ENCODE measurements at regions not wholly inside any gene's neighbourhood (a gene's known extent, or its start where the extent isn't known, plus 50 kb on each side); places are given as distances from the start of the nearest gene placed in this dataset.

DNA sequence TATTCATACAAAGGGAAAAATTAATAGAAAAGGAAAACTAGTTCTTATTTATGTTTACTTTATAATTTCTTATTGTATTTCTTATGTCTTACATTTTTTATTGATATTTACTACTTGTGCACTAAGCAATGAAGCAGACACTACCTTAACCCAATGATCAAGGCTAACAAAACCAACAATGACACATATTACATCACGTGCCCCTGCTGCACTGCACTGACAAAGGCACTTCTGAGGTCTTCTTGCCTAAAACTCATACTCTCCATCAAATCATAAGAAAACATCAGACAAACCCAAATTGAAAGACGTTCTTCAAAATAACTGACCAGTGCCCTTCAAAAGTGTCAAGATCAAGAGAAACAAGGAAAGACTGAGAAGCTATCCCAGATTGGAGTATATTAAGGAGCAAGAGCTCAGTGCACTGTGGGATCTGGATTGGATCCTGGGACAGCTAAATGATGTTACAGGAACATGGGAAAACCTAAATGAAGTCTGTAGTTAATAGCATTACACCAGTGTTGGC lies 230.9 kb downstream of the AUH start:
- DNase-seq (ENCODE audit: low read depth, low spot score) = no peak

DNA sequence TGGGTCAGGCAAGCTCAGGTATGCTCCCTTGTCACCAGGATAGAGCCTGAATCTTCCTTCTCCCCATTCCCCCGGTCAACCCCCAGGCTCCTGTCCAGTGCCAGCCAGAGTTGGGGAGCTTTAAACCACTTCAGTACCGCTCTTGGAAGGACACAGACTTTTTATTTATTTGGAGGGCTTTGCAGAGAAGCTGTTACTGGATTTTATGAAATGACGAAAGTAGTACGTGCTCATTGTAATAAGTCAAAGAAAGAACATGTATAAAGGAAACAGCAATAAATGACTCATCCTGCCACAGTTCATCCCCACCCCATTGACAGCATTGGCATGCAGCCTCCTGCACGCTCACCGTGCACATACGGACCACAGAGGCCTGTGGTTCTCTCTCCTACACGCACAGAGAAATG lies 230.3 kb downstream of the AUH start:
- DNase-seq (ENCODE audit: low read depth, low spot score) = no peak

DNA sequence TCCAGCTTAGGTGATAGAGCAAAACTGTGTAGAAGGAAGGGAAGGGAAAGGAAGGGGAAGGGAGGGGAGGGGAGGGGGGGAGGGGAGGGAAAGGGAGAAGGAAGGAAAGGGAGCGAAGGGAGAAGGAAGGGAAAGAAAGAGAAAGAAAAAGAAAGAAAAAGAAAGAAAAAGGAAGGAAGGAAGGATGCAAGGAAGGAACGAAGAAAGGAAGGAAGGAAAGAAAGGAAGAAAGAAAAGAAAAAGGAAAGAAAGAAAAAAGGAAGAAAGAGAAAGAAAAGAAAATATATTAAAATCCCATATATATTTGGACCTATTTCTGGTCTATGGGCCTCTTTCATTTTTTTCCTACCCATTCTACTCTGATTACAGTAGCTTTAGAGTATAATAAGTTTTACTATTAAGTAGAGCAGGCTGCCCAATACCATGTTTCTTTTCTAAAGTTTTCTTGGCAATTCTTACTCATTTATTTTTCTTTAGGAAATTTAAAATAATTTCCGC lies 229.1 kb downstream of the AUH start:
- no peak for DNase-seq (ENCODE audit: low read depth, low spot score)

DNA sequence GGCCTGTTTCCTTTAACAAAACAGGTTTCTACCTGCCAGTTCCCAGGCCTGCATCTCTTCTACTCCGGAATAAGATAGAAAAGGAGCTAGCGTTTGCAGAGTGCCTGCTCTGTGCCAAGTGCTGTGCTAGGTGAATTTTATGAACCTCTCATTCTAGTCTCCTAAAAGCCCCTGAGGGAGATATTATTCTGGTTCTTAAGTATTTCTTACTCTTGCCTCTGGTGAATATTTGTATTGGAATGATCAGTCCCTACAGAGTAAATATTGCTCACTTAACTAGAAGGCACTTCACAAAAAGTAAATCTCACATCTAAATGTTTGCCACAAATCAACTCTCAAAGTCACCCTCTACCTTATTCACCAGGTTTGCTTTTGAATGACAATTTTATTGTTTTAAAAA lies 227.1 kb downstream of the AUH start:
- DNase-seq (ENCODE audit: low read depth, low spot score) = no peak

DNA sequence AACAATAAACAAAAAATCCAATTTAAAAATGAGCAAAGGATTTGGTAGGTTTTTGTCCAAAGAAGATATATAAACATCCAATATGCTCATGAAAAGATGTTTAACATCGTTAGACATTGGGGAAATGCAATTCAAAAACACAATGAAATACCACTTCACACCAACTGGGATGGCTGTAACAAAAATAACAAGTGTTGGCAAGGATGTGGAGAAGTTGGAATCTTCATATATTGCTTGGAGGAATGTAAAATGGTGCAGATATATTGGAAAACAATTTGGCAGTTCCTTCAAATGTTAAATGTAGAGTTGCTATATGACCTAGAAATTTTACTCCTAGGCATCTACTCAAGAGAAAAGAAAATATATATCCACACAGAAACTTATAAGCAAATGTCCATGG lies 224.3 kb downstream of the AUH start:
- no peak for DNase-seq (ENCODE audit: low read depth, low spot score)

DNA sequence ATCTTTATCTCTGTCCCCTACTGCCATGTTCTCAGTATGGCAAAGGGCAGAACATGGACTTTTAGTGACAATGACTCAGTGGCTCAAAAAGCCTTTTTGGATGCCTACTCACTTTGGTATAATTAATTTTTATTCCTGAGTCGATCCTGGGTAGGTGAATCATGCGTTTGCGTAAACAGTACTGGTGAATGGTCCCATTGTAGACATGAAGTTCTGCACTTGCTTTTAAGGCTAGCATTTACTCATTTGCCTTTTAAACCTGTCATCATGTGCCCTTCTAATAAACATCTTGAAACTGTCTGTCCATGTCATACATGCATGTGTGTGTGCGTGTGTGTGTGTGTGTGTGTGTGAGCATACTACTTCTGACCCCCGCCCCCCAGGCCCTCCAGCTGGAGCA lies 223.0 kb downstream of the AUH start:
- no peak for DNase-seq (ENCODE audit: low read depth, low spot score)

DNA sequence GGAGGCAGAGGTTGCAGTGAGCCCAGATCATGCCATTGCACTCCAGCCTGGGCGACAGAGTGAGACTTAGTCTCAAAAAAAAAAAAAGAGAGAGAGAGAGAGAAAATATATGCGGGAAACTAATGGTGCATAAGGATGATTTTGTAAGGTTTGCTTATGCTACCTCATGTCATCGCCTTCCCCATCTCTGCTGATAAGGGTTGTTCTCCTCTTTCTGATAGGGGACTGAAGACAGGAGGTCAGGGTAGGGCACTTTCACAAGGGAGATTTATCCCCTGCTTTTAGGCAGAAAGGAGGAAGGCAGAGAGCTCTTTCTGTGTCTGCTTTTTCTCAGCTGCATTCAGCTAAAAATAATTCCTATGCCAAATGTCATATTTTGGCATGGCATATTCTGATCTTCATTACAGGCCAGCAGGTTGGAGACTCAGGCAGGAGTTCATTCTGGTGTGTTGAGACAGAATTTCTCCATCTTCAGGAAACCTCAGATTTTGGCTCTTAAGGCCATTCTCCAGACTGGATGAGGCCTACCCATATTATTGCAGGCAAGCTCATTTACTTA lies 220.2 kb downstream of the AUH start:
- no peak for DNase-seq (ENCODE audit: low read depth, low spot score)

DNA sequence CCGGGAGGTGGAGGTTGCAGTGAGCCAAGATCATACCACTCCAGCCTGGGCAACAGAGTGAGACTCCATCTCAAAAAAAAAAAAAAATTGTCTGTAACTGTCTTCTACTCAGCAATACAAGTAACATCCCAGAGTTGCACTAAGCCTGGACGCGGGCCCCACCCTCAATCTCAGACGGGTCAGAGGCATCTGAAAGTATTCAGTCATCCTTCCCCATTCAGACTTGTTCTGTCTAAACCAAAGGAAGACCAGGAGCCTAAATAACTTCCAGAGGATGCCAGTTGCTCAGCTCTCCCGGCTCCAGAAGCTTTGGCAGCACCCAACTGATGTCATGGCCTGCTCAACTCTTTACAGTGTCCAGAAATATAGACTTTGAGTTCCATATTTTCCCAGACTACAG lies 218.6 kb downstream of the AUH start:
- DNase-seq (ENCODE audit: low read depth, low spot score) = no peak

DNA sequence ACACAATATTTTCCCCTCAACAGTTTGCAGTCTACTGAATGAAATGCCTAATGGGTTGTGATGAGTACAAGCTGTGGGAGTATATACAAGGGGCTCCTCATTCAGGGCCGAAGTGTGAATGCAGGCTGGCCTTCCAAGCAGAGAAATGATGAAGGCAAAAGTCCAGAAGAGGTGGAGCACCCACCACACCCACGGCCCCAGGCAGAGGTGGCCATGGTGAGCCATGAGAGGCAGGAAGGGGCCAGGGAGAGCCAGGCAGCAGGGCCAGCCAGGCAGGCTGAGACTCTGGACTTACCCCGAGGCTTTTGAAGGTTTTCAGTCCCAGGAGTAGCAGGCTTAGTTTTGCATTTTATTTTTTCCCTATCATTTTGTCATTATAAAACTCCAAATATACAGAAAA lies 218.1 kb downstream of the AUH start:
- DNase-seq (ENCODE audit: low read depth, low spot score) = no peak

DNA sequence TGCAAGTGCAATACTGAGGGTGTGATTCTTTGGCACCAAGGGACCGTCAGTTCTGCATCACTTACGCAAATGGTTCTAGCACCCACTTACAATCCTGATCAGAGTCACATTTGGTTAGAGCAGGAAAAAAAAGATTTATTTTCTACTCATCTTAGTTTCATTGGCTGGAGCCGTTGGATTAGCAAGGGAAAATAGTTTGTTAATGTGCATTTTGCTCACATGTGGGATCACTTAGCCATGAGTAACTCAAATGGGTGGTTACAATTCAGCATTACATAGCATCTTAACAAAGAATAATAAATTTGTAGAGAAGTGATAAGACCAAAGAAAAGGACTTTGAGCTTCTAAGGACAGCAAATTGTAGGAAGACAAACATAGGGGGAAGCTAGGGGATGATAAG lies 216.9 kb downstream of the AUH start:
- DNase-seq (ENCODE audit: low read depth, low spot score) = no peak

DNA sequence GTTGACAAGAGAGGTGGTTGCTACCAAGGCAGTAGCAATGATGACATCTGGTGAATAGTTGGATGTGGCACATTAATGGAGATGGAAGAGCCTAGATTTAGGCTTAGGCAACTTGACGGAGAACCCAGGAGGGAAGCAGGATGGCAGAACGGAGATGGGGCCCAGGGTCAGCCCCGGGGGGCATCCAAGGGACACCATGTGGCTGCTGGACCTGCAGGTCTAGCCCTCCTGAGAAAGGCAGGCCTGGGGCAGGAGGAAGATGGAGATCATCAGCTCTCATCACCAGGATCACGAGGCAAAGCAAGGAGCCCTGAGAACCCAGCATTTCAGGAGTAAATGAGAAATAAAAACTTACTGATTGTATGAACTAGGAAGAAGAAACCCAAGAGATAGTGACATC lies 216.2 kb downstream of the AUH start:
- DNase-seq (ENCODE audit: low read depth, low spot score) = no peak

DNA sequence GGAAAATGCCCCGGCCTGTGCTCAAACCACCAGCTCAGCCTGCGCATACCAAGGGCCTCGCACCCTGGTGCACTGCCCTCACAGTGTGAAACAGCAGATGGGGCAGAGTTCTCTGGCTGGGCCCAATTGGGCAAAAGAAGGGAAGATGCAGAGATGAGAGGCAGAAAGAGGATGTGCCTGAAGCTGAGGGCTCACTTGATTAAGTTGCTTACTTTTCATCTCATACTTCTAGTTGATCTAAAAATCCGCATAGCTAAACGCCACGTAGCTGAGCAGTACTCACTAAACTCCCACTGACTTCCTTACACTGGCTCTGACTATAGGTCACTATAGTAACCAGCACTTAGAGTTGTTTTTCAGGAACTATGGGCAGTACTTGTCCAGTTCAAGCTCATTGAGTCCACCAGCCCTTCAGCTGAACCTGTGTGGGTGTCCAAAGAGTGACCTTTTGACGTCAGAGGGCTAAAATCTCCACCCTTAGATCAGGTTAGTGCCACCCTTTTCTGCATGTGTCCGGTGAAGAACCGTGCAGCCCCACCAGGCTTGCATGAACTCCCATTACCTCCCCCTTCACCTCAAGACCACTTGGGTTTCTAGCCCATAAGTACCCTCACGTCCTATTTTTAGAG lies 215.2 kb downstream of the AUH start:
- no peak for DNase-seq (ENCODE audit: low read depth, low spot score)

DNA sequence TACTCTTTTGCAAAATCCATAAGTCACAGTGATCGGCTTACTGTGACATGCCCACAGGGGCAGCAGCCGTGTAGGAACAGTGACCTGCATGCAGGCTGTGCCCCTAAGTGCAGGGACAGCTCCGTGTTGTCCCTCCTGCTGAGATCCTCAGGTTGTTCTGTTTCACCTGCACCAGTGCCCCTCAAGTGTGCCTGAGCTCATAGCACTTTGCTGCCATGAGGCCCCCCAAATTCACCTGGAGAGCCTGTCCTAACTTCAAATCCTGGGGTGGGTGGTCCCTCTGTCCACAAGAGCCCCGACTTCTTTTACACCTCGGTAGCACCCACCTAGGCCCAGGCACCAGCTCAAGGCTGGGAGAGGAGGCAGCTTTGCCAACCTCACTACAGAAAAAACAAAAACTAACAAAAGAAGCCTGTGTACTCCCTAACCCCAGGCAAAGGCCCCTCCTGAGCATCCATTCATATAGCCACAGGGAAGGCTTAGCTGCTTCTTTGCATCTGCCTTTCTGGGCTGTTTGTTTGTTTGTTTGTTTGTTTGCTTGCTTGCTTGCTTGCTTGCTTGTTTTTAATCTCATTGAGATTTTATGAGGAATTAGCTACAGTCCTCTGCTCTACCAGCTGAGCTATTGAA lies 214.5 kb downstream of the AUH start:
- DNase-seq (ENCODE audit: low read depth, low spot score) = no peak

DNA sequence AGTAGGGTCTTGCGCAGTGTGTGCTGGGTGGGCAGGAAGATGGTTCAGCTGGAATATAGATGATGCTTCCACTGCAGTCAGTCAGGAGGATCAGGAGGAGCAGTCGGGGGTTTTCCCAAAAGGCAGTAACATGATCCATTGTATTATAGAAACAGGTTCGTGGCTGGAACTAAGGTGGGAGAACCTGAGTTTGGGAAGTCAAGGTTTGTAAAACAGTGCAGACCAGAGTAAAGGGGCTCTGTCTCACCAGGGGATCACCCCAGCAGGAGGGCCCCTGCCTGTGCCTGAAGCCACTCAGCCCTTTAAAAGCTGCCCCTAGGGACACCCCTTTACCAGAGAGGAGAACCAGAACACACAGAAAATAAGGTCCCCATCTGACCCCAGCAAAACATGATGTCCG lies 213.4 kb downstream of the AUH start:
- DNase-seq (ENCODE audit: low read depth, low spot score) = no peak

DNA sequence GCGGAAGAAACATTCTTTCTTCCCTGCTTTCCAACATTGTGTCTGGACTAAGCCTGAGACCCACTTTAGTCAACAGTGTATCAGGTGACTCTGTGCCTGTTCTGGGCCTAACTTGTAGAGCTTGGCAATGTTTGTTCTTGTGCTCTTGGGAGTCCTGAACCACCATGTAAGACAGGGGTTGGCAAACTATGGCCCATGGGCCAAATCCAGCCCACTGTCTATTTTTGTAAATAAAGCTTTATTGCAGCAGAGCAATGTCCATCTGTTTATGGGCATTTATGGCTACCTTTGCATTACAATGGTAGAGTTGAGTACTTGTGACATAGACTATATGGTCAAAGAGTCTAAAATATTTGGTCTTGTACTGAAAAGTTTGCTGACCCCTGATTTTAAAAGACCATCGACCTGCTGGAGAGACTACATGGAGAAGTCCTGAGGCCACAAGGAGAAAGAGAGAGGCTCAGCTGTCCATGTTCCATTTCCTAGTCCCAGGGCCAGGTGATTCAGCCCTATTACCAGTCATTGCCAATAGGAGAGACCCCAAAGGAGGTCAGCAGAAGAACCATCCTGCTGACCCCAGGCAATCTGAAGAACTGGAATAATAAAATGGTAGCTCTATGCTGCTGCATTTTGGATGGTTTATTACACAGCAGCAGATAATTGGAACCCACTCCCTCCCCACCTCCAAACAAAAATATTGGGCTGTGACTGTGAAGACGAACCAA lies 211.3 kb downstream of the AUH start:
- no peak for DNase-seq (ENCODE audit: low read depth, low spot score)

DNA sequence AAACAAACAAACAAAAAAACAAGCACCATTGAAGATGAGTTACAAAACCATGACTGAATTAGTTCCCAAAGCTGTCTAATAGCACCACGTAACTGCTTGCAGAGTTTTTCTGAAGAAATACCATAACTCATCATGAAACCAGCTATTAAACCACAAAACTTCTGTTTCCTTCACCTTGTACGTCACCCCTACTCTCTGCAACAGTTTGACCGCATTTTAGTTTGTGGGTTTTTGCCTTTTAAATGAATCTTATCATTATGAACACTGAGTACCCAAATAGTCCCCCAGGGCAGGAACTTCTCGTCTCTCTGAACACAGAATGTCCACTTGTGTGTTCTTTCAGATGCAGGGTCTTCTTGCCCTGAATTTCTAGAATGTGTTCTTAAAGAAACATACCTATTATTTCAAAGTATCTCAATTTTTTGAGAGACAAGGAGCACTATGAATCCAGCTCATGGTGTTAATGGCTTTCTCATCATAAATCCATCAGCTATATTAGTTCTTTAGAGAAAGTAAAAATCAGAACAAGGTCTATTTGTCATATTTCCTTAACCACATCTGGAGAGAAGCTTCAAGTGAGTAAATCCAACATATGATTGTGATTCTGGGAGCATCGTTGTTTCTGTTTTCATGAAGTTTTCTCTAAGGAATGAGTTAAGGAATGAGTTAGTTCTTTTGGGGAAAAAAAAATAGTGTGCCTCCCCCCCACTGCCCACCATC lies 210.6 kb downstream of the AUH start:
- no peak for DNase-seq (ENCODE audit: low read depth, low spot score)

DNA sequence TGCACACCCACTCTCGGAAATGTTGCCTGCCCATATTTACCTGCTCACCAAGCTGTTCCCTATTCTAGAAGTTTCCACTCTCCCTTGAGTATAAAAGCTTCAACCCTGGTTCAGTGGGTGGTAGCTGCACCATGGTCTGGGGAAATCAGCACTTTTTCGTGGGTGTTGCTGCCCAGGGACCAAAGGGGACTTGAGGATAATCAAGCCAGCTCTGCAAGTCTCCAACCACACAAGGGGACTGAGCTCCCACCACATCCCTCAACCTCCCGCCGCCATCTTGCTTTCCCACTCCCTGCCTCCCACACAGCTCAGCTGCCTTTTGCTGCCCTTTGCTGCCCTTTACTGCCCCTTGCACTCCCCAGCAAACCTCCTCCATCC lies 210.0 kb downstream of the AUH start:
- no peak for DNase-seq (ENCODE audit: low read depth, low spot score)

DNA sequence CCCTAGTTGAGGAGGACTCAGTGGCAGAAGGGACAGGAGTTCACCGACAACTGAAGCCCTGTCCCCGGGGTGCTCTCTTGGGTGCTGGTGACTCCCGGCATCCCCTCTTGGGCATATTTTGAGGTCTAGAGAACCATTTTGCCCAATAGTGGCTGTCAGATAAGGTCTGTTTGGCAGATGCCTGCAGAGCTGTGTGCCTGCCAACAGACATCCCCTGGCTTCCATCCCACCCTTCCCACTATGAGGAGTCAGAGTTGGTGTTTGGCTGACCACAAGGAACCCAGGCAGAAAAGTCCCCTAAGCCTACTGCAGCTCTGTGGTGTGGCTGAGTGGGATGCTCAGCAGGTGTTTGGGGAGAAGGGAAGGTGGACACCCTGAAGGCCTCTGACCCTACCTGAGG lies 207.0 kb downstream of the AUH start:
- DNase-seq (ENCODE audit: low read depth, low spot score) = no peak

DNA sequence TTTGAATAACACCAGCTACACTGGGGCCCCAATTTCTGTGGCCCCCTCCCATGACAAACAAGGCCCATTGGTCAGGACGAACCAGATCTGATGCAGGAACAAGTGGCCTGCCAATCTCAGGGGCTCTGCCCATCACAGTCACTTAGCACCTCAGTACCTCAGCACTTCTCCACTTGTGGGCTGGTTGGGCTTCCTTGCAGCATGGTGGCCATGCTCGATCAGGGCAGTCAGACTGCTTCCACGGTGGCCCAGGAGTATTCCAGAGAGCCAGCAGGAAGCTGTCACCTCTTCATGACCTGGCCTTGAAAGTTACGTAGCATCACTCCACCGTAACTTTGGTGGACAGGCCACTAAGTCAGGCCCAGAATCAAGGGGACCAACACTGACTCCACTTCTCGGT lies 206.5 kb downstream of the AUH start:
- DNase-seq (ENCODE audit: low read depth, low spot score) = no peak

DNA sequence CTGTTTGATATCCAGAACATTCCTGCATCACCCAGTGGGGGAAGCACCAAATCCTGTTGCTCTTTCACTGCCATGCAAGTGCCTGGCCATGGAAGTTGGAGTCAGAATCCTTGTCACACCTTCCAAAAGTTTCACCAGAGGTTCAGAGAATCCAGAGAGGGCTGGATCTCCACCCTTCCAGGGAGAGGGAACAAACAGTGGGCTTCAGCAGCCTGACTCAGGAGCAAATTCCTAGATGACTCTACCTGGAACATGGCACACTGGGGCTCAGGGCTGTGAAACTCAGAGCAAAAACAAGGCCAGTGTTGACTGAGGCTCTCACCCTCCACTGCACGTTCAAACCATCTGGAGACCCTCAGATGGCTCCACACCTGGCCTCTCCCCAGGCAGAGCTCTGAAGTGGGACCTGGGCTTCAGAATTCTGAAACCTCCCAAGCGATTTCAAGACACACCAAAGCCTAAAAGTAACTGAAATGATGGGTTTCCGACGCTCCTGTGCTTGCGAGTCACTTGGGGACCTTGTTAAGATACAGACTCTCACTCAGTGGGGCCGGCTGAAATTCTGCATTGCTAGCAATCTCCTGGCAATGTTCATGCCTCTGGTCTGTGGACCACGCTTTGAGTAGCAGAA lies 205.9 kb downstream of the AUH start:
- no peak for DNase-seq (ENCODE audit: low read depth, low spot score)

DNA sequence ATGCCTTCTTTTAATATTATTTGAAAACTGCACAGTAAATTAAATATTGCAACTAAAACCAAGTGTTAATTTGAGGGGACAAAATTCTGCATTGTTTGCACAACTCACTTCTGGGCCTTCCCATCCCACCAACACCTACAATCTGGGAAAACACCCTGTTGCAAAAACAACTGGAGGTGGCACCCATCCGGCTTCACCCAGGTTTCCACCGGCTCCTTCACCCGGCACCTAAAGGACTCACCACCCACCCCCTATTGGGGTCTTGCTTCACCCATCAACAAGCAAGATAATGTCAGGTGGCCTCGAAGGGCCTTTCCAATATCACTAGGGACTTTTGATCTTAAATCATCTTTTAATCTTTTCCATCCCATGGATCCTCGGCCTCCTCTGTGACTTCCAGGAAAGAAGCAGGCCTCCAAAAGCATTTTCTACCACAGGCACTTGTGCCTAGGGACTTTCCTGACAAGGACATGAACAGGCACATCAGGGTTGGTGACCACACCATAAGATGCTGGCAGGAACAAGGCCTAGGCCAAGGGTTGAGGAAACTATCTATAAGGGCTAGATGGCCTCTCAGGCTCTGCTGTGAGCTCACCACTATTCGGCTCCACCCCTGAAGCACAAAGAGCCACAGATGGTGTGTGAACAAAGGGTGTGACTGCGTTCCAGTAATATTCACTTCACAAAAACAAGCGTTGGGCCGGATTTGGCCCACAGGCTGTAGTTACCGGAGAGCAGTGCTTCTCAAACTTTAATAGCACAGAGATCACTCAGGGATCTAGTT lies 205.1 kb downstream of the AUH start:
- no peak for DNase-seq (ENCODE audit: low read depth, low spot score)

Data from iPS DF 19.7 (cell line).